ENCODE measurements at regions not wholly inside any gene's neighbourhood (a gene's known extent, or its start where the extent isn't known, plus 50 kb on each side); places are given as distances from the start of the nearest gene placed in this dataset.

- TF ChIP-seq CTCF (IDR thresholded peaks at IDR 0.05; ENCODE audit: low read depth, low read length, poor library complexity, severe bottlenecking) (no peak), EZH2phosphoT487 (IDR thresholded peaks at IDR 0.05; ENCODE audit: borderline replicate concordance, low read length) (no peak)
- no peaks in the 10 kb centered on the region for H3K79me2 ChIP-seq (ENCODE audit: control insufficient read depth, low read length)
- no peaks in the 10 kb centered on the region for H3K9me3 ChIP-seq (ENCODE audit: control insufficient read depth, insufficient read depth, low read length)
- no peak overlapping the region for H3K4me3 ChIP-seq (ENCODE audit: low read length)
- no peak overlapping the region for H3K27ac ChIP-seq (ENCODE audit: low read depth, low read length)
- no peaks in the 10 kb centered on the region for H3K4me1 ChIP-seq (ENCODE audit: control insufficient read depth, low read length)
- no peaks in the 10 kb centered on the region for H3K27me3 ChIP-seq (ENCODE audit: control insufficient read depth, low read length)
- H4K20me1 ChIP-seq (ENCODE audit: control insufficient read depth, insufficient read depth, low read depth, low read length), result no peaks in the 10 kb centered on the region
- no peaks in the 10 kb centered on the region for H3F3A ChIP-seq (ENCODE audit: control insufficient read depth, insufficient read depth)
- H3K9me2 ChIP-seq (replicated peaks; ENCODE audit: control insufficient read depth, low read length), result no peaks in the 10 kb centered on the region
- no peaks in the 10 kb centered on the region for H3K36me3 ChIP-seq (ENCODE audit: control insufficient read depth, low read length)
- H3K4me2 ChIP-seq (ENCODE audit: low read length), result no peak overlapping the region
Observed at GRCh38 chr14:87141801-87142200, 851.2 kb downstream of the GALC start.

GRCh38 chr14:87139299-87139698 lies 853.7 kb downstream of the GALC start:
- H4K20me1 ChIP-seq (ENCODE audit: control insufficient read depth, insufficient read depth, low read depth, low read length), result no peaks in the 10 kb centered on the region
- no peaks in the 10 kb centered on the region for H3K27me3 ChIP-seq (ENCODE audit: control insufficient read depth, low read length)
- H3K9me2 ChIP-seq (replicated peaks; ENCODE audit: control insufficient read depth, low read length), result no peaks in the 10 kb centered on the region
- TF ChIP-seq EZH2phosphoT487 (IDR thresholded peaks at IDR 0.05; ENCODE audit: borderline replicate concordance, low read length), result no peak
- no peak for TF ChIP-seq CTCF (IDR thresholded peaks at IDR 0.05; ENCODE audit: low read depth, low read length, poor library complexity, severe bottlenecking)
- no peak overlapping the region for H3K27ac ChIP-seq (ENCODE audit: low read depth, low read length)
- no peaks in the 10 kb centered on the region for H3F3A ChIP-seq (ENCODE audit: control insufficient read depth, insufficient read depth)
- H3K4me1 ChIP-seq (ENCODE audit: control insufficient read depth, low read length), result no peaks in the 10 kb centered on the region
- H3K9me3 ChIP-seq (ENCODE audit: control insufficient read depth, insufficient read depth, low read length), result no peaks in the 10 kb centered on the region
- H3K4me2 ChIP-seq (ENCODE audit: low read length), result no peak overlapping the region
- no peaks in the 10 kb centered on the region for H3K36me3 ChIP-seq (ENCODE audit: control insufficient read depth, low read length)
- no peaks in the 10 kb centered on the region for H3K79me2 ChIP-seq (ENCODE audit: control insufficient read depth, low read length)
- H3K4me3 ChIP-seq (ENCODE audit: low read length), result no peak overlapping the region

- H3K27ac ChIP-seq (ENCODE audit: low read depth, low read length), result no peak overlapping the region
Observed at GRCh38 chr14:87133073-87133801, 859.7 kb downstream of the GALC start.

More at GRCh38 chr14:87133073-87133801, 859.7 kb downstream of the GALC start:
- Histone ChIP-seq H3K9me2 (replicated peaks; ENCODE audit: control insufficient read depth, low read length) (no peaks in the 10 kb centered on the region), H3K9me3 (ENCODE audit: control insufficient read depth, insufficient read depth, low read length) (no peaks in the 10 kb centered on the region; the same call in 1 of the 2 replicates), H3F3A (ENCODE audit: control insufficient read depth, insufficient read depth) (no peaks in the 10 kb centered on the region), H3K4me3 (ENCODE audit: low read length) (no peak overlapping the region), H3K4me1 (ENCODE audit: control insufficient read depth, low read length) (no peaks in the 10 kb centered on the region), H3K36me3 (ENCODE audit: control insufficient read depth, low read length) (no peaks in the 10 kb centered on the region), H4K20me1 (ENCODE audit: control insufficient read depth, insufficient read depth, low read depth, low read length) (no peaks in the 10 kb centered on the region), H3K4me2 (ENCODE audit: low read length) (no peak overlapping the region), H3K27me3 (ENCODE audit: control insufficient read depth, low read length) (no peaks in the 10 kb centered on the region), H3K79me2 (ENCODE audit: control insufficient read depth, low read length) (no peaks in the 10 kb centered on the region)
- TF ChIP-seq CTCF (IDR thresholded peaks at IDR 0.05; ENCODE audit: low read depth, low read length, poor library complexity, severe bottlenecking) (no peak), EZH2phosphoT487 (IDR thresholded peaks at IDR 0.05; ENCODE audit: borderline replicate concordance, low read length) (no peak)
